G401 (cell line): ENCODE measurements at regions not wholly inside any gene's neighbourhood (a gene's known extent, or its start where the extent isn't known, plus 50 kb on each side); places are given as distances from the start of the nearest gene placed in this dataset.
"Not testable (repeated sequence)": the region's sequence is repeated elsewhere in the genome, so short reads cannot be mapped to it uniquely, and the experiment has no call there.

ENCODE experiments used
- DNase-seq: peaks from one replicate; pipeline ENCODE4 v3.0.0-alpha.2; 2015; ENCODE audit warnings: low spot score
- in situ Hi-C: cut with HindIII; loops from 2 replicates; pipeline ENCODE4 v1.10.0; 2016; ENCODE audit warnings: low sequenced_read_pairs, mixed read lengths

DNA sequence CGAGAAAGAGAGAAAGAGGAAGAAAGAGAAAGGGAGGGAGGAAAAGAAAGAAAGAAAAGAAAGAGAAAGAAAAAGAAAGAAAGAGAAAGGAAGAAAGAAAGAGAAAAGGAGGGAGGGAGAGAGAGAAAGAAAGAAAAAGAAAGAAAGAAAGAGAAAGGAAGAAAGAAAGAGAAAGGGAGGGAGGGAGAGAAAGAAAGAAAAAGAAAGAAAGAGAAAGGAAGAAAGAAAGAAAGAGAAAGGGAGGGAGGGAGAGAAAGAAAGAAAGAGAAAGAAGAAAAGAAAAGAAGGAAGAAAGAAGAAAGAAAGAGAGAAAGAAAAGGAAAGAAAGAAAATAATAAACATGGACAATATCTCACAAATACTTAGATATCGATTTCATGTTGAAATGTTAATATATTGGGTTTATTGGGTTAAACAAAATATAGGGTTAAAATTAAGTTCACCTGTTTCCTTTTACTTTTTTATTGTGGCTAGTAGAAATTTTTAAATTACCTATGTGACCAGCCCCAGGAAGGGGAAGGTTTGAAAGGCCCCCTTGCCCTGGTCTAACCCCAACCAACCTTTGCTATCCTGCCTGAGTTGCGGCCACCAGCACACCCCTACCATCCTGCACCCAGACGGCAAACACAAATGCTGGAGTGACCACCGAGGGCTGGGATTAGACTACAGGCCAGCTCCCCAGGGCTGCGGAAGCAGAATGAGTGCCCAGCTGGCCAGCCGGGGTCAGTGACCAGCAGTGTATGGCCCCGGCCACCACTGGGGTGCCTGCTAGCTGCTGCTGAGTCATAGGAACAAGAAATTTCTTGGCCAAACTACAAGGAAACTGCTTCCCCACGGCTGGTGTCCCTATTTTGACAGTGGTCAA, 81.0 kb upstream of the FGF3 start:
- DNase-seq: no peak
- in situ Hi-C loops: no loop called here

DNA sequence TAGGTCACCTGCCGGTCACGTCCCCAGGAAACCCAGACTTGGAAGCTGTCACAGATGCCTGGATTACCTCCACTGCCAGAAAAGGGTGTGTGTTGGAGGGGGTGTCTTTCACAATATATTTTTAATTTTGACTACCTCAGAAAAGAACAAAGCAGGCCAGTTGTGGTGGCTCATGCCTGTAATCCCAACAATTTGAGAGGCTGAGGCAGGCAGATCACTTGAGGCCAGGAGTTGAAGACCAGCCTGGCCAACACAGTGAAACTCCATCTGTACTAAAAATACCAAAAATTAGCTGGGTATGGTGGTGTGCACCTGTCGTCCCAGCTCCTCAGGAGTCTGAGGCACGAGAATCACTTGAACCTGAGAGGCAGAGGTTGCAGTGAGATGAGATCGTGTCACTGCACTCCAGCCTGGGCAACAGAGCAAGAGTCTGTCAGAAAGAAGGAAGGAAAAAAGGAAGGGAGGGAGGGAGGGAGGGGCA, 81.6 kb upstream of the FGF3 start:
- DNase-seq, in situ Hi-C loops: not testable (repeated sequence)

DNA sequence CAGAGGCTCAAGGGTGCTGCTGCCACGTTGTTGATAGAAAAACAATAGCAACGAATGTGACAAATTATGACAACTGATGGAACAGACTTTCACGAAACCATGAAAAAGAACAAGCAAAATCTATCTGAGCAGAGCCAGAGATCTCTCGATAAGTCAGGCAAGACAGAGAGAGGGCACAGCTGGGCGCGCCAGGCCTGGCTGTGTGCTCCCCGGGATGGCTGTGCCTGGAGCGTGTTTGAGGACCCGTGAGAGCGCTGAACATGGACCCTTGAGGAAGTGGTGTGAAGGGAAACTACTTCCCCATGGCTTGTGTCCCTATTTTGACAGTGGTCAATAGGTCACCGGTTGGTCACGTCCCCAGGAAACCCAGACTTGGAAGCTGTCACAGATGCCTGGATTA, 83.1 kb upstream of the FGF3 start:
- in situ Hi-C loops: no loop called here
- DNase-seq: no peak

DNA sequence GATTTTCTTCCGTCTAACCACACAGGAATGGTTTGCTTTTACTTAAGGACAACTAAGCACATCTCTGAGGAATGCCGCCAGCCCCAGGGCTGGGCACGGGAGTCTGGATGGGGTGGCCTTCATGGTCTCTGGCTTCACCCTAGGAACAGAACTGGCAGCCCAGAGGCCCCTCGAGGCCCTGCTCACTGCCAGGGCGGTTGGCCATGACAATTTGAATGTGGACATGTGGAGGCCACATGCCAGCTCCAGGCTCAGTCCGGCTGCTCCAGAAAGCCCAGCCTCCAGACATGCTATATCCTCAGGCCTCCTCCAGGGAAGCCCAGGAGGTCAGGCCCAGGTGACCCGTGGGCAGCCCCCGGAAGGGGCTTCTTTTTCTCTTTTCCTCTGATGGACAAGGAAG, 84.0 kb upstream of the FGF3 start:
- in situ Hi-C loops: no loop called here

DNA sequence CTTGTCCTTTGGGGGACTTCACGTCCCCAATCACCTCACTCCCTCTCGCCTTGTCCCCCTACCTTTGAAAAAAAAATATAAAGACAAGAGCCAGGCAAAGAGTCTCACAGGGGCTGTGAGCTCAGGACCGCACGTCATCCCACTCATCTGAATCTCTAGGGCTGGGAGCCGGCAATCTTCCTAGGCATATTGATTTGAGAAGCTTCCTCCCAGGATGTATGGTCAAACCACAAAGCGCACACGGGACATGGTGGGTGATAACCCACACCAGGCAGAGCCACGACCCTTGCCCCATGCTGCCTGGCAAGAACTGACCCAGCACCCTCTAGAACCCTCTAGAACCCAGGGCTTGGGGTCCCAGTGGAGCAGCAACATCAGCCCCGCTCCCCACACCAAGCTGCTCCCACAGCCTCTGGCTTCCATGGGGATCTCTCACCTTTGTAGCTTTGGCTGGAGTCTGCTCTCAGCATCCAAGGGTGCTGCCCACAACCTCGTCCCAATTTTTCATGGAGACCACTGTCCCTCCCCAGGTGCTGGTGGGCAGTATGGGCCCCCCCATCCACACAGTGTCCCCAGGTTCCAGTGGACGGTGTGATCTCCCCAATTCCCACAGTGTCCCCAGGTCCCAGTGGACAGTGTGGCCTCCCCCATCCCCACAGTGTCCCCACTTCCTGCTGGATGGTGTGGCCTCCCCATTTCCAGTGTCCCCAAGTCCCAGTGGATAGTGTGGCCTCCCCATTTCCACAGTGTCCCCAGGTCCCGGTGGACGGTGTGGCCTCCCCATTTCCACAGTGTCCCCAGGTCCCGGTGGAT, 85.2 kb upstream of the FGF3 start:
- no peak for DNase-seq
- in situ Hi-C loops: no loop called here

More for the DNA sequence above, 84.0 kb upstream of the FGF3 start:
- DNase-seq: no peak

DNA sequence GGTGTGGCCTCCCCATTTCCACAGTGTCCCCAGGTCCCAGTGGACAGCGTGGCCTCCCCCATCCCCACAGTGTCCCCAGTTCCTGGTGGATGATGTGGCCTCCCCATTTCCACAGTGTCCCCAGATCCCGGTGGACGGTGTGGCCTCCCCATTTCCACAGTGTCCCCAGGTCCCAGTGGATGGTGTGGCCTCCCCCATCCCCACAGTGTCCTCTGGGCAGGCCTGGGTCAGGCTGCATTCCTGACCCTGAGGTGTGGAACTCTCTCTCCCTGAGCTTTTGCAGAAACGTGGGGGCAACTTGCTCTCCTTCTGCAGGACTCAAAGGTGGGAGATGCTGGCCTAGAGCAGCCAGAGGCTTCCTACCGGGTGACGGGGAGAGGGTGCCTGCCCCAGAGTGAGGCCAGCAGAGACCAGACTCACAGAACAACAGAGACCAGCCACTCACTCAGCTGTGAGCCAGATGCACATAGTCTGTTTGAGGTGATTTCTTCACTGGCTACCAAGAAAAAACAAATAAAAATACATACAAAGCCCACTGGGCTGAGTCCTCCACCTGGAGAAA, 85.8 kb upstream of the FGF3 start:
- DNase-seq: no peak
- in situ Hi-C loops: no loop called here

DNA sequence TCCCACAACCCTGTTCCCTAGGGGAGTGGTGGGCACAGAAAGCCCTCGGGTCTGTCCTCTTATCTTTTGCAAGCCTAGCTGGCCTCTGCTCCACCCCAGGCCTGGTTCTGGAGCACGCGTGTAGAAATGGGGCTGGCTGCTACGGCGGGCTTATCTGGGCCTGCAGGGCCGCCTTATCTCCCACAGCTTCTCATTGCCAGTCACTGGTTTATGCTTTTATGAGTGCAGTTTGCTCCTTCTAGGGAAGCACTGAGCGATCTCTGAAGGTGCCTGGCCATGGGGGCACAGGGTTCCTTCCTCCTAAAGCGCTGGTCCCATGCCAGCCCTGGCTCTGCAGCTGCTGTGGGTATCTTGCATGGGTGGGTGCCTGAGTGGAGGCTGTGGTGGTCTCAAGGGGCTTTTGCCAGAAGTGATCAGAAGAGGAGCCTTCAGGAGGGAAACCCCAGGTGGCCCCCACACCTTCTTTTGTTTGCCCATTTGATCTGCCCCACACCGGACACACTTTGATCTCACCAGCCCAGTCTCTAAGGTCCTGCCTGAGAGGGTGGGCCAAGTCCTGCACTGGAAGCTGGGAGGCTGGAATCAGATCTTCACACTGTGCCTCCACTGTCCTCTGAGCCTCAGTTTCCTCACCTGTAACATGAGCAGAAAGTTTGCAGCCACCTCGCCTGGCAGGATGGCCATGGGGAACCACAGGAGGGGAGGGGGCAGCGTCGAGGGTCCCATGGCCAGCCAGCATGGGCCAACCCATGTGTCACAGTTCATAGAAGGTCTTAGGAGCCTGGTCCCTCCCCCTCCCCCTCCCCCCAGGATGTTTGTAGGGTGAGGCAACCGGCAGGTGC, 86.6 kb upstream of the FGF3 start:
- in situ Hi-C loops: no loop called here
- DNase-seq: no peak

DNA sequence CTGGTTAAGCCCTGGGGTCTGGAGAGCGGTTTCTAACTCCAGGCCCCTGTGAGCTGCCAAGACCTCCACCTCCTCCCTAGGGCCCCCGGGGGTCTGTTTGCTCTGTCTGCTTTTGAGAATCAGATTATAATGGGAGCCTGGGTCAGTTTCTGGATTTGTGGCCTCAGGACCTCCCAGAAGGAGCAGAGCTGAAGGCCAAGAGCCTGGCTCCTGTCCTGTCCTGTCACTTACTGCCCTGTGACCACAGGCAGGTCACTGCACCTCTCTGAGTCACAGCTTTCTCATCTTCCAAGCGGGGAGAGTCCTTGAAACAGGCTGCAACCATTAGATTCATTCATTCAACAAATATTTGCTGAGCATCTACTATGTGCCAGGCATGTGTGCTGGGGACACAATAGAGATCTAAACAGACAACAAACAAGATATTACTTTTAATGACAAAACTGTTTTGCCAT, 87.3 kb upstream of the FGF3 start:
- DNase-seq: no peak
- in situ Hi-C loops: no loop called here

DNA sequence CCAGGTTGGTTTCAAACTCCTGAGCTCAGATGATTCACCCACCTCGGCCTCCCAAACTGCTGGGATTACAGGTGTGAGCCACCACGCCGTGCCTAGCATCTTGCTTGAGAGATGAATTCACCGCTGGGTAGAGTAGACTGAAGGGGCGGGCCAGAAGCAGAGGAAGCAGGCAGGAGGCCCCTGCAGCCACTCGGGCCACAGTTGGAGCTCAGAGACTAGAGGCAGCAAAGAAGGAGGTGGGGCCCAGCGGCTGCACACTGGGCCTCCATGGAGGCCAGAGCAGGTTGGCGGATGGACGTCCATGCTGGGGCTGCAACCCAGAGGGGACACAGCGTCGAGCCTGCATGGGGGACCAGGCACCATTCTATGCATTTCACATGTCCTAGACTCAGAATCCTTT, 88.4 kb upstream of the FGF3 start:
- in situ Hi-C loops: no loop called here
- no peak for DNase-seq

DNA sequence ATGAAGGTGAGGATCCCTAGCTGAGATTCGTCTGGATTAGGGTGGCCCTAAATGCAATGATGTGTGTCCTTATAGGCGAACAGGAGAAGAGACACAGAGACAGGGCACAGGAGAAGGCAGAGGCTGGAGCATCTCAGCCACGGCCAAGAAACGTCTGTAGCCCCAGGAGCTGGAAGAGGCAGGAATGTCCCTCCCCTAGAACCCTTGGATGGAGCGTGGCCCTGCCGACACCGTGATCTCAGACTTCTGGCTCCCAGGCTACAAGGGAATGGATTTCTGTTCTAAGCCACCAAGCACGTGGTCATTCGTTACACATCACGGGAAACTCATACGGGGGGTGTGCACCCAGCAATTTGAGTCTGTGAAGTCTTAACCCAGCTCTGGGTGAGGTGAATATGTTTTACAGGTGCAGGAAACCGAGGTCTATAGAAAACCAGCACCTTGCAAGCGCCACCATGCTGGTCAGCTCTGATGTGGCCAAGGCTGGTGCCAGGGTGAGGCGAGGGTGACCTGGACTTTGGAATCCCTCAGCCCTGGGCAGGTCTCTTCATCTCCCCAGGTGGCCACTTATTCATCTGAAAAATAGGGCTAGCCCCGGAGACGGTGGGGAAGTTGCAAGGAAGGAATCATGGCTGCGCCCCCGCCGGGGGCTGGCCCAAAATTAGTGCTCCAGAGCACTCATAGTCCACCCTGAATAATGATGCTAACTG, 89.5 kb upstream of the FGF3 start:
- in situ Hi-C loops: no loop called here
- DNase-seq: no peak

DNA sequence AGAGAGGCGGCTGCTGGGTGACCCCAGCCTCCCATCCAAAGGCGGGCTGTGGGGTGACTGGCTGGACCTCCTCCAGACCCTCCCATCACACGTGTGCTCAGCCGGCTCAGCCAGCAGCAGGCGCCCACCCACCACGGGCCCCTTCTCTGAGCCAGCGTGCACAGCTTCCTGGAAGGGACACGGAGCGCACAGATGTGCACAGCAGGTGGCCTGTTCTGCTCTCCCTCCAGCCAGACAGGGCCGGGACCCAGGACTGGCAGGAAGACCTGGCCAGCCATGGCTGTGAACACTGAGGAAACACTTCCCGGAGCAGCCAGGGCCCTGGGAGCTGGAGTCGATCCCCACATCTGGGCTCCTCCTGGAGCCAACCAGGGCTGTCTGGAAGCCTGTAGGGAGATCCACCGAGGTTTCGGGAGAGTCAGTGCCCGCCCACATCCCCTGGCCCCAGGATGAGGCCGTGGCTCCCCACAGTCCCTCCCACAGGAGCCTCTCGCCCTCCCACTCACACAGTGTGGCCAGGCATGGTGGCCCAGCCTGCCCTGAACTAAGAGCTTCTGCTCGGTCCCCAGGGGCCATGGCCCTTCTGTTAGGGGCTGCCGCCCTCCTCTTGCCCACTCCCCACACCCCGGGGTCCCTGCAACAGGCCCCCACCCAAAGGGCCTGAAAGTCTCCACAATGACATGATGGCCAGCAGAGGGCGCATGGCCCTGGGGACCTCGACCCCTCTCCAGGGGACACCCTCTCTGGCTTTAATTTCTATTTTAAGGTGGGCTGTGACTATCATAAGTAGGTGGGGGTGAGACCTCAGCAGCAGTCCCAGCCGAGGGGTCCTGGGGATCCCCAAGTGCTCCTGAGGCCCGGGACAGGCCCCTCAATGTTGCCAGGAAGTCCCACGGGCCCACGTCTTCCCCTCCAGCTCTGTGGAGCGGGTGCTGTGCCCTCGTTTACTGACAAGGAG, 90.6 kb upstream of the FGF3 start:
- no peak for DNase-seq
- in situ Hi-C loops: no loop called here

DNA sequence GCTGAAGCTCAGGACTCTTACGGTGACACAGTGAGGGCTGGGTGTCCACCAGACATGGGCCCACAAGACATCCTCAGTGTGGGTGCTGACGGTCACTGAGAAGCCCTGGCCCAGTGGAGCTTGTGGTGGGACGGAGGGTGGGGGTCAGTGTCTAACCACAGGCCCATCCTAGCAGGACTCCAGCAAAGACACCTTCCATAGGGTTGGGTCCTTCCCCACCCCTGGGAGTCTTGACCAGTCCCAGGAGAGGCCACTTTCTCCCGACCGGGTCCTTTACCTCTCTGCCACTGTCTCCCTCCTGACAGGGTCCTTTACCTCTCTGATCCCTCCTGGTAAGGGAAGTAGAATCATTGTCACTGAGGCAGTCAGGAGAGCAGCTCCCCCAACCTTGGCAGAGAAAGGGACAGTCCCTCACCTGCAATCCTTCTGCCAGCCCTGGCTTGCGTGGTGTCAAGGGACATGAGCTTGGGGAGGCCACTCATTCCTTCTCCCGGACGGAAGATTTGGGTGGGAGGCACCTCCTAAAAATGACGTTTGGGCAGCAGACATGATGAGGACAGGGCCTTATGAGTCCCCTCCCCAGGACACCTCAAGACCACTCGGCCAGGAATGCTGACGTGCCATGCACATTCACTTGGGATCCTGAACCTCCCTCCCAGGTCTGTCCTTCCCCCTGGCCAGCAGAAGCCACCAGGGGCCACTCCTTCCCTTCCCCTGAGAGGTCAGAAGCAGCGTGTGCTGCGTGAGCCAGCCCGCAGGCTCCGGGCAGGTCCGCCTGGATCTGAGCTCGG, 91.5 kb upstream of the FGF3 start:
- in situ Hi-C loops: no loop called here
- DNase-seq: no peak

DNA sequence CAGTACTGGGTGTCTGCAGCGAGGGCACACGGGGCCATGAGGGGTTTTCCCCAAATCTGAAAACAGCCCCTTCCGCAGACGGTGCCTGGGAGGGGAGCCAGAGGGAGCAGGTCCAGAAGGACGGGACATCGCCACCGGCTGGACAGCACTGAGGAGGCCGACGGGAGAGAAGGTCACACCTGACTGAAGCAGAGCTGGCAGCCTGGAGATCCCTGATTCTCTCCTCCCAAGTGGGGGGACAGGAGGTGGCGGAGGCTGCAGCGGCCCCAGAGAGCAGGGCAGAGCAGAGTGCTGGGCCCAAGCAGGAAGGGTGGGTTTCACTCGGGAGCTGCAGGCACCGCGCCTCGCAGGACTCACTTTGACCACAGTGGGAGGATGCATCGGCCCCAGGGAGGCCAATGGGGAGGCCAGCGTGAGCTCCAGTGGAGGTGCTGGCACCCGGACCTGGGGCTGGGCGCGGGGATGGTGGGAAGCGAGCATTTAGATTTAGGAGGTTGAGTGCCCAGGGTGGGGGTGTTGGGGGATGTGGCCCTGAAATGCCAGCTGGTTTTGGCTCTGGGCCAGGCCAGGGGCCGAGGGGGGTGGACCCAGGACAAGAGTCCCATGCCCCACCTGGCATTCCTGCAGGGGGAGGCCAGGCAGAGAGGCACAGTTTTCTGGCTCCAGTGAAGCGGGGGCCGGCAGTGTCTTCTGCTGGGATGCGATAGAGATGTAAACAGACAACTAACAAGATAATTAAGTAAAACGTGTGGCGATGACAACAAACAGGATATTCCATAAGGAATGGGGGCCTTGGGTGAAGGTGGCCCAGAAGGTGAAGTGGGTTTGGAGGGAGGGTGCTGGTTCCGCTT, 92.3 kb upstream of the FGF3 start:
- in situ Hi-C loops: no loop called here
- DNase-seq: no peak

DNA sequence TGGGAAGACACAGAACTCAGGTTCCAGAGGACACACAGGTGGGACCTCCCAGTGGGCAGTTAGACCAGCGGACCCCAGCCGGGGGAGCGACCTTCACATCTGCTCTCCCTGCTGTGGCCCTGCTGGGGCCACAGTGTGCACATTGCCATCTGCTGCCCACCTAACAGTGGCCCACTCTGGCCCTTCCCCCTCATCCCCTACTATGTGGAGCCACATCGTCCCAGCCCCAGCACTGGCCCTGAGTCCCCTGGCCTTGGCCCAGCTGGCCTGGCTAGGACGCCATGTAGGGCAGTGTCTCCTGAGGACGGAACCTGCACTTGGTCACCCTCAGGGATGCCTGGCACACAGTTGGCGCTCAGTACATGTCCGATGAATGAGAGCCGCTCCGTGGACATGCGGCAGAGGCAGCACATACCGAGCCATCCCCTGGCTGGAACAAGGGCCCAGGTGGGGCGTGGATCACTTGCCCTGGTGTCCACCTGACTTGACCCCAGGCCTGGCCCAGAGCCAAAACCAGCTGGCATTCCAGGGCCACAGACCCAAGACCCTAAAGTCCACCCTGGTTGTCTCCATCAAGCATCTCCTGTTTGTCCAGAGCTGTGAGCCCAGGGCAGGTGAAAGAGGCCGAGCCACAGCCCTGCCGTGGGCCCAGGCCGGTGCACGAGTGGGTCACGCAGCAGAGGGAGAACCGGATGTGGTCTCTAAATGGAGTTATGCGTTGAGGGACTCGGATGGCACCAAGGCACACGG, 93.1 kb upstream of the FGF3 start:
- DNase-seq: no peak
- in situ Hi-C loops: no loop called here

DNA sequence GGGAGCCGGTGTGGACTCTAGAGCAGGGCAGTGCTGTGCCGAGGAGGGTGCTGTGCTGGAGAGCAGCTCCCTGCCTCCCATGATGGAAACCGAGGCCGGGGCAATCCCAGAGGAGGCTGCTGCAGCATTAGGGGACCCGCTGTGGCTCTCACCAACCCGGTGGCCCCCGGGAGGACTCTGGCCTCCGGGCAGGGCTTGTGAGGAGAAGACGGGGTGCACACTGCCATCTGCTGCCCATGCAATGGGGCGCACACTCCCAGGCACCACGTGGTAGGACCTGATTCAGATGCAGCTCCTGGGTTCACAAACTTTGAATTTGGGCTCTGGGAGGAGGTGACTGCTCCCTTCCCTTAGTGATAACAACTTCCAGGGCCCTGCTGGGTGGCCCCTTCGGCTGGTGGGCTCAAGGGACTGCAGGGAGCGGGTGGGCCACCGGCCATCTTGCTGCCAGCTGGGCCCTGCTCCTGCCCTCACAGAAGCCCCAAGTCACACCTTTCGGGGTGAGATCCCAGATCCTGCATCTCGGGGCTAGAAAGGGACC, 93.8 kb upstream of the FGF3 start:
- in situ Hi-C loops: no loop called here
- DNase-seq: no peak
